ENCODE measurements at regions not wholly inside any gene's neighbourhood (a gene's known extent, or its start where the extent isn't known, plus 50 kb on each side); places are given as distances from the start of the nearest gene placed in this dataset.

GRCh38 chr3:164521644-164522043 lies 556.7 kb downstream of the SI start:
- Histone ChIP-seq H3K4me1 (ENCODE audit: control insufficient read depth, insufficient read depth, low read length) (no peaks in the 10 kb centered on the region), H3K9ac (ENCODE audit: low read length in 2 of 2) (no peak overlapping the region), H3K27ac (ENCODE audit: low read length) (no peak overlapping the region), H3K4me3 (ENCODE audit: low read length in 2 of 2) (no peak overlapping the region), H3K9me3 (ENCODE audit: control insufficient read depth in 2 of 2, low read length in 2 of 2) (peaks cover 0 to 14% of the 10 kb centered on the region in 2 donors), H3K36me3 (ENCODE audit: control insufficient read depth in 2 of 2, insufficient read depth in 2 of 2, low read length in 2 of 2) (no peaks in the 10 kb centered on the region), H3K27me3 (ENCODE audit: control insufficient read depth in 1 of 2, insufficient read depth in 2 of 2, low read length in 2 of 2) (no peaks in the 10 kb centered on the region)

GRCh38 chr3:164521139-164521538 lies 557.2 kb downstream of the SI start:
- Histone ChIP-seq H3K36me3 (ENCODE audit: control insufficient read depth in 2 of 2, insufficient read depth in 2 of 2, low read length in 2 of 2) (no peaks in the 10 kb centered on the region), H3K4me1 (ENCODE audit: control insufficient read depth, insufficient read depth, low read length) (no peaks in the 10 kb centered on the region), H3K9ac (ENCODE audit: low read length in 2 of 2) (no peak overlapping the region), H3K27ac (ENCODE audit: low read length) (no peak overlapping the region), H3K27me3 (ENCODE audit: control insufficient read depth in 1 of 2, insufficient read depth in 2 of 2, low read length in 2 of 2) (no peaks in the 10 kb centered on the region), H3K4me3 (ENCODE audit: low read length in 2 of 2) (no peak overlapping the region), H3K9me3 (ENCODE audit: control insufficient read depth in 2 of 2, low read length in 2 of 2) (peaks cover 0 to 14% of the 10 kb centered on the region in 2 donors)

- Histone ChIP-seq H3K9ac (ENCODE audit: low read length in 2 of 2) (no peak overlapping the region), H3K4me3 (ENCODE audit: low read length in 2 of 2) (no peak overlapping the region), H3K27ac (ENCODE audit: low read length) (no peak overlapping the region), H3K27me3 (ENCODE audit: control insufficient read depth in 1 of 2, insufficient read depth in 2 of 2, low read length in 2 of 2) (no peaks in the 10 kb centered on the region), H3K9me3 (ENCODE audit: control insufficient read depth in 2 of 2, low read length in 2 of 2) (peaks cover 0 to 5% of the 10 kb centered on the region in 2 donors), H3K4me1 (ENCODE audit: control insufficient read depth, insufficient read depth, low read length) (no peaks in the 10 kb centered on the region), H3K36me3 (ENCODE audit: control insufficient read depth in 2 of 2, insufficient read depth in 2 of 2, low read length in 2 of 2) (no peaks in the 10 kb centered on the region)
Measured at GRCh38 chr3:164515256-164515655, 563.0 kb downstream of the SI start.

- H3K9ac ChIP-seq (ENCODE audit: low read length in 2 of 2), result no peak overlapping the region
- H3K27ac ChIP-seq (ENCODE audit: low read length), result no peak overlapping the region
- H3K4me3 ChIP-seq (ENCODE audit: low read length in 2 of 2), result no peak overlapping the region
Measured at GRCh38 chr3:164514576-164514975, 563.7 kb downstream of the SI start.

GRCh38 chr3:164507886-164508285 lies 570.4 kb downstream of the SI start:
- no peaks in the 10 kb centered on the region for H3K9me3 ChIP-seq (ENCODE audit: control insufficient read depth in 2 of 2, low read length in 2 of 2)
- no peaks in the 10 kb centered on the region for H3K4me1 ChIP-seq (ENCODE audit: control insufficient read depth, insufficient read depth, low read length)
- H3K4me3 ChIP-seq (ENCODE audit: low read length in 2 of 2), result no peak overlapping the region
- H3K27me3 ChIP-seq (ENCODE audit: control insufficient read depth in 1 of 2, insufficient read depth in 2 of 2, low read length in 2 of 2), result no peaks in the 10 kb centered on the region
- no peak overlapping the region for H3K27ac ChIP-seq (ENCODE audit: low read length)
- H3K9ac ChIP-seq (ENCODE audit: low read length in 2 of 2), result no peak overlapping the region
- H3K36me3 ChIP-seq (ENCODE audit: control insufficient read depth in 2 of 2, insufficient read depth in 2 of 2, low read length in 2 of 2), result no peaks in the 10 kb centered on the region

More at GRCh38 chr3:164514576-164514975, 563.7 kb downstream of the SI start:
- H3K4me1 ChIP-seq (ENCODE audit: control insufficient read depth, insufficient read depth, low read length), result no peaks in the 10 kb centered on the region
- H3K36me3 ChIP-seq (ENCODE audit: control insufficient read depth in 2 of 2, insufficient read depth in 2 of 2, low read length in 2 of 2), result no peaks in the 10 kb centered on the region
- H3K9me3 ChIP-seq (ENCODE audit: control insufficient read depth in 2 of 2, low read length in 2 of 2), result peaks cover 0 to 3% of the 10 kb centered on the region in 2 donors
- no peaks in the 10 kb centered on the region for H3K27me3 ChIP-seq (ENCODE audit: control insufficient read depth in 1 of 2, insufficient read depth in 2 of 2, low read length in 2 of 2)

- no peak overlapping the region for H3K27ac ChIP-seq (ENCODE audit: low read length)
- no peak overlapping the region for H3K9ac ChIP-seq (ENCODE audit: low read length in 2 of 2)
- H3K4me3 ChIP-seq (ENCODE audit: low read length in 2 of 2), result no peak overlapping the region
- H3K9me3 ChIP-seq (ENCODE audit: control insufficient read depth in 2 of 2, low read length in 2 of 2), result no peaks in the 10 kb centered on the region
- H3K4me1 ChIP-seq (ENCODE audit: control insufficient read depth, insufficient read depth, low read length), result no peaks in the 10 kb centered on the region
- H3K27me3 ChIP-seq (ENCODE audit: control insufficient read depth in 1 of 2, insufficient read depth in 2 of 2, low read length in 2 of 2), result no peaks in the 10 kb centered on the region
- H3K36me3 ChIP-seq (ENCODE audit: control insufficient read depth in 2 of 2, insufficient read depth in 2 of 2, low read length in 2 of 2), result no peaks in the 10 kb centered on the region
Measured at GRCh38 chr3:164498917-164499316, 579.4 kb downstream of the SI start.

GRCh38 chr3:164488893-164489292 lies 589.4 kb downstream of the SI start:
- no peak overlapping the region for H3K4me3 ChIP-seq (ENCODE audit: low read length in 2 of 2)
- no peaks in the 10 kb centered on the region for H3K36me3 ChIP-seq (ENCODE audit: control insufficient read depth in 2 of 2, insufficient read depth in 2 of 2, low read length in 2 of 2)
- H3K9ac ChIP-seq (ENCODE audit: low read length in 2 of 2), result no peak overlapping the region
- H3K27me3 ChIP-seq (ENCODE audit: control insufficient read depth in 1 of 2, insufficient read depth in 2 of 2, low read length in 2 of 2), result no peaks in the 10 kb centered on the region
- H3K27ac ChIP-seq (ENCODE audit: low read length), result no peak overlapping the region
- peaks cover 0 to 2% of the 10 kb centered on the region in 2 donors for H3K9me3 ChIP-seq (ENCODE audit: control insufficient read depth in 2 of 2, low read length in 2 of 2)
- H3K4me1 ChIP-seq (ENCODE audit: control insufficient read depth, insufficient read depth, low read length), result no peaks in the 10 kb centered on the region

- Histone ChIP-seq H3K27me3 (ENCODE audit: control insufficient read depth in 1 of 2, insufficient read depth in 2 of 2, low read length in 2 of 2) (no peaks in the 10 kb centered on the region), H3K9me3 (ENCODE audit: control insufficient read depth in 2 of 2, low read length in 2 of 2) (peaks cover 0 to 2% of the 10 kb centered on the region in 2 donors), H3K36me3 (ENCODE audit: control insufficient read depth in 2 of 2, insufficient read depth in 2 of 2, low read length in 2 of 2) (no peaks in the 10 kb centered on the region), H3K9ac (ENCODE audit: low read length in 2 of 2) (no peak overlapping the region), H3K4me1 (ENCODE audit: control insufficient read depth, insufficient read depth, low read length) (no peaks in the 10 kb centered on the region), H3K27ac (ENCODE audit: low read length) (no peak overlapping the region), H3K4me3 (ENCODE audit: low read length in 2 of 2) (no peak overlapping the region)
Measured at GRCh38 chr3:164486150-164486549, 592.1 kb downstream of the SI start.

GRCh38 chr3:164479978-164480377 lies 598.3 kb downstream of the SI start:
- H3K36me3 ChIP-seq (ENCODE audit: control insufficient read depth in 2 of 2, insufficient read depth in 2 of 2, low read length in 2 of 2), result no peaks in the 10 kb centered on the region
- no peak overlapping the region for H3K9ac ChIP-seq (ENCODE audit: low read length in 2 of 2)

GRCh38 chr3:164479406-164479805 lies 598.9 kb downstream of the SI start:
- Histone ChIP-seq H3K27me3 (ENCODE audit: control insufficient read depth in 1 of 2, insufficient read depth in 2 of 2, low read length in 2 of 2) (no peaks in the 10 kb centered on the region), H3K36me3 (ENCODE audit: control insufficient read depth in 2 of 2, insufficient read depth in 2 of 2, low read length in 2 of 2) (no peaks in the 10 kb centered on the region), H3K4me3 (ENCODE audit: low read length in 2 of 2) (no peak overlapping the region), H3K4me1 (ENCODE audit: control insufficient read depth, insufficient read depth, low read length) (no peaks in the 10 kb centered on the region), H3K9me3 (ENCODE audit: control insufficient read depth in 2 of 2, low read length in 2 of 2) (no peaks in the 10 kb centered on the region), H3K9ac (ENCODE audit: low read length in 2 of 2) (no peak overlapping the region), H3K27ac (ENCODE audit: low read length) (no peak overlapping the region)

More at GRCh38 chr3:164479978-164480377, 598.3 kb downstream of the SI start:
- Histone ChIP-seq H3K27me3 (ENCODE audit: control insufficient read depth in 1 of 2, insufficient read depth in 2 of 2, low read length in 2 of 2) (no peaks in the 10 kb centered on the region), H3K4me1 (ENCODE audit: control insufficient read depth, insufficient read depth, low read length) (no peaks in the 10 kb centered on the region), H3K4me3 (ENCODE audit: low read length in 2 of 2) (no peak overlapping the region), H3K27ac (ENCODE audit: low read length) (no peak overlapping the region), H3K9me3 (ENCODE audit: control insufficient read depth in 2 of 2, low read length in 2 of 2) (no peaks in the 10 kb centered on the region)

GRCh38 chr3:164478323-164478722 lies 600.0 kb downstream of the SI start:
- H3K36me3 ChIP-seq (ENCODE audit: control insufficient read depth in 2 of 2, insufficient read depth in 2 of 2, low read length in 2 of 2), result no peaks in the 10 kb centered on the region
- no peak overlapping the region for H3K27ac ChIP-seq (ENCODE audit: low read length)
- no peaks in the 10 kb centered on the region for H3K4me1 ChIP-seq (ENCODE audit: control insufficient read depth, insufficient read depth, low read length)
- H3K9ac ChIP-seq (ENCODE audit: low read length in 2 of 2), result no peak overlapping the region
- H3K27me3 ChIP-seq (ENCODE audit: control insufficient read depth in 1 of 2, insufficient read depth in 2 of 2, low read length in 2 of 2), result no peaks in the 10 kb centered on the region
- no peaks in the 10 kb centered on the region for H3K9me3 ChIP-seq (ENCODE audit: control insufficient read depth in 2 of 2, low read length in 2 of 2)
- H3K4me3 ChIP-seq (ENCODE audit: low read length in 2 of 2), result no peak overlapping the region
